GM06990 (cell line): ENCODE measurements at regions not wholly inside any gene's neighbourhood (a gene's known extent, or its start where the extent isn't known, plus 50 kb on each side); places are given as distances from the start of the nearest gene placed in this dataset.

Experiments used
- DNase-seq: peaks from one replicate; pipeline ENCODE4 v3.0.0-alpha.2; 2011; ENCODE audit not compliant: insufficient read length; ENCODE audit errors: extremely low read depth
- H3K27me3 ChIP-seq: replicated peaks from 2 replicates; pipeline ENCODE4 v1.6.0; 2011; ENCODE audit warnings: low read length; ENCODE audit not compliant: control insufficient read depth, insufficient read depth
- H3K36me3 ChIP-seq: 2 replicates; pipeline ENCODE4 v1.5.1; 2011; ENCODE audit warnings: low read length; ENCODE audit not compliant: control insufficient read depth, insufficient read depth
- H3K4me3 ChIP-seq: replicated peaks from 2 replicates; pipeline ENCODE4 v1.5.1; 2011; ENCODE audit warnings: low read depth, mild to moderate bottlenecking, control low read depth, low read length
- CTCF ChIP-seq: IDR thresholded peaks from 2 replicates; pipeline ENCODE4 v1.5.1; 2011; ENCODE audit warnings: low read length, control low read depth, mild to moderate bottlenecking, inconsistent platforms; ENCODE audit not compliant: insufficient read depth, poor library complexity, severe bottlenecking

- TF ChIP-seq CTCF = no peak
- Histone ChIP-seq H3K36me3 (no peaks in the 10 kb centered on the region), H3K27me3 (no peaks in the 10 kb centered on the region), H3K4me3 (no peak overlapping the region)
- no peak for DNase-seq
Measured at GRCh38 chr2:217379807-217380206, 519.9 kb upstream of the TNP1 start.

GRCh38 chr2:217372794-217373193 is 512.9 kb upstream of the TNP1 start:
- no peak for TF ChIP-seq CTCF
- DNase-seq = no peak
- H3K27me3 ChIP-seq = no peaks in the 10 kb centered on the region

GRCh38 chr2:217371781-217372213 is 511.9 kb upstream of the TNP1 start:
- H3K27me3 ChIP-seq = no peaks in the 10 kb centered on the region

More at GRCh38 chr2:217372794-217373193, 512.9 kb upstream of the TNP1 start:
- Histone ChIP-seq H3K4me3 (no peak overlapping the region), H3K36me3 (no peaks in the 10 kb centered on the region)

GRCh38 chr2:217370391-217370790 is 510.5 kb upstream of the TNP1 start:
- H3K4me3 ChIP-seq = no peak overlapping the region
- no peaks in the 10 kb centered on the region for H3K36me3 ChIP-seq
- no peak for DNase-seq
- no peak for TF ChIP-seq CTCF
- no peaks in the 10 kb centered on the region; the same call in 1 of the 2 replicates for H3K27me3 ChIP-seq

More at GRCh38 chr2:217371781-217372213, 511.9 kb upstream of the TNP1 start:
- DNase-seq = no peak
- H3K36me3 ChIP-seq = no peaks in the 10 kb centered on the region
- no peak overlapping the region for H3K4me3 ChIP-seq
- no peak for TF ChIP-seq CTCF

- no peaks in the 10 kb centered on the region for H3K36me3 ChIP-seq
- DNase-seq = no peak
Measured at GRCh38 chr2:217367464-217367863, 507.6 kb upstream of the TNP1 start.

More at GRCh38 chr2:217367464-217367863, 507.6 kb upstream of the TNP1 start:
- no peak for TF ChIP-seq CTCF
- no peak overlapping the region for H3K4me3 ChIP-seq
- H3K27me3 ChIP-seq = no peaks in the 10 kb centered on the region; the same call in 1 of the 2 replicates
